Motor neuron (in vitro differentiated cells): ENCODE measurements at regions not wholly inside any gene's neighbourhood (a gene's known extent, or its start where the extent isn't known, plus 50 kb on each side); places are given as distances from the start of the nearest gene placed in this dataset.
"Not testable (repeated sequence)": the region's sequence is repeated elsewhere in the genome, so short reads cannot be mapped to it uniquely, and the experiment has no call there.

Experiments
- ATAC-seq, 8 experiments: fragments of 200-7000 bp; cut with Tn5 transposase; replicated peaks in 6 of 8; 2 replicates each; pipeline ENCODE4 v1.8.0; 2021; ENCODE audit warnings: mild to moderate bottlenecking in 8 of 8, moderate library complexity in 8 of 8
- H3K27ac ChIP-seq, 2 donors: fragments of 250-450 bp; sonication (Bioruptor Pico); 2 replicates each; pipeline ENCODE4 v1.9.0; 2021; ENCODE audit warnings: antibody characterized with exemption in 2 of 2, mild to moderate bottlenecking in 2 of 2, moderate library complexity in 1 of 2
- H3K4me1 ChIP-seq, 2 donors: fragments of 250-450 bp; sonication (Bioruptor Pico); replicated peaks in 1 of 2; 2 replicates each; pipeline ENCODE4 v1.6.1; 2021; ENCODE audit warnings: antibody characterized with exemption in 2 of 2, mild to moderate bottlenecking in 2 of 2, moderate library complexity in 1 of 2
- H3K4me3 ChIP-seq, 5 donors: fragments of 250-450 bp; sonication (Bioruptor Pico); 2 replicates each; pipeline ENCODE4 v1.9.0; 2021; ENCODE audit warnings: antibody characterized with exemption in 5 of 5, mild to moderate bottlenecking in 5 of 5, moderate library complexity in 4 of 5
- WGBS, 10 experiments: fragments of 450-650 bp; shearing (Covaris generic); methylation state at CpG; one replicate each; pipeline ENCODE4 v1.0.0; 2022; 5-methylcytosine and 5-hydroxymethylcytosine counted together
- in situ Hi-C, 9 experiments: fragments of 400-800 bp; cut with MboI; loops; one replicate each; pipeline ENCODE4 v1.15.0; 2021; ENCODE audit warnings: low sequenced_read_pairs in 9 of 9, low pct_unique_long_range_greater_than_20kb in 2 of 9; ENCODE audit not compliant: unreplicated experiment in 9 of 9

DNA sequence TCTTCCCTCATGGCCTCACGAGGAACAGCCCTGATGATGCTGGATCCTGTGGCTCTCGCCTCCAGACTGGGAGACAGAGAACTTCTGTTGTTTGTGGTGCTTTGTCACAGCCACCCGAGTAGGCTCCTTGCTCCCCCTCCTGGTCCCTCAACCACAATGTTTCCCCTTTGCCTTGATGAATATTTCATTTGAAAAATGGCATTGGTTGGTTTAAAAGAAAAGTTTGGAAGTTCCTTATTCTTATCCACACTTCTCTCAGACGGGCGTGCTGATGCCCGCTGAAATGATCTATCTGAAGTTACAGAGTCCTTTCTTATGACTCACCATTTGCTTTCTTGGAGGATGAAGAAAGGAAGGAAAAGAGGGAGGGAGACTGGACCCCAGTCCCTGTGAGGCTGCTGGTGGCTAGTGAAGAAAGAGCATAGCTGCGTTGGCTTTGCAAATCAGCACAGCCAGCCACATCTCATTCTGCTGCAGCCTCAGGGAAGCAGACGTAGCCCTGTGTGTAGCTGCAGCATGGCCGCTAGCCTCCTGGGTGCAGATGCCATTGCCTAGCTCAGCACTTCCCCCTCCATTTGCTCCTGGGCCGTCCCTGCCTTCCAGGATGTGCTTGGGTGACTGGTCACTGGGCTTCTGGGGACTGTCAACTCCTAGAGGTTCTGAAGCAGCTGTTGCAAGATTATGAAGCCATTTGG is 185.9 kb downstream of the ERCC6L2 start:
- WGBS, 10 experiments: 40 to 97% (median 60%) methylated on average over 1 to 8 of the region's 10 CpGs; no CpG with 5 or more reads in 3 of the 10 experiments
- H3K4me3 ChIP-seq: no peak overlapping the region
- in situ Hi-C loops: no loop called here
- peaks cover 9 to 10% of the 10 kb centered on the region in 2 donors for H3K4me1 ChIP-seq
- no peak overlapping the region for H3K27ac ChIP-seq
- peak; percentile 62 to 89 (median 74) for ATAC-seq

DNA sequence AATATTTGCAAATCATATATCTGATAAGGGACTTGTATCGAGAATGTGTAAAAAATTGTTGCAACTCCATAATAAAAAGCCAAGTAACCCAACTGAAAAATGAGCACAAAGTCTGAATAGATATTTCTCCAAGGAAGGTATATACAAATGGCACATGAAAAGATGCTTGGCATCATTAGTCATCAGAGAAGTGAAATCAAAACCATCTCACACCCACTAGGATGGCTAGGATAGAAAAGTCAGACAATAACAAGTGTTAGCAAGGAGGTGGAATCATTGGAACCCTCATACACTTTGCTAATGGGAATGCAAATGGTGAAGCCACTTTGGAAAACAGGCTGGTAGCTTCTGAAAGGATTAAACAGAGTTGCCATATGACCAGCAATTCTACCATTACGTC is 182.7 kb downstream of the ERCC6L2 start:
- no peak overlapping the region for H3K4me3 ChIP-seq
- H3K4me1 ChIP-seq: peaks cover 0 to 10% of the 10 kb centered on the region in 2 donors
- ATAC-seq: no peak
- 55 to 100% (median 91%) methylated on average over 1 to 2 of the region's 2 CpGs; no CpG with 5 or more reads in 2 of the 10 experiments for WGBS, 10 experiments
- in situ Hi-C loops: no loop called here
- H3K27ac ChIP-seq: no peak overlapping the region

GRCh38 chr9:96057155-96057554 is 181.7 kb downstream of the ERCC6L2 start:
- peaks cover 8 to 19% of the 10 kb centered on the region in 2 donors for H3K4me1 ChIP-seq
- 67 to 100% methylated on average over 1 of the region's 1 CpG; no CpG with 5 or more reads in 8 of the 10 experiments for WGBS, 10 experiments

GRCh38 chr9:96056226-96056625 is 180.7 kb downstream of the ERCC6L2 start:
- ATAC-seq: peak in 3 of 8 experiments; percentile 31 to 86 (median 55)
- in situ Hi-C loops: no loop called here
- WGBS, 10 experiments: 19 to 92% (median 86%) methylated on average over 1 to 5 of the region's 5 CpGs; no CpG with 5 or more reads in 3 of the 10 experiments
- Histone ChIP-seq H3K4me3 (no peak overlapping the region), H3K27ac (no peak overlapping the region), H3K4me1 (peaks cover 8 to 13% of the 10 kb centered on the region in 2 donors)

More at GRCh38 chr9:96057155-96057554, 181.7 kb downstream of the ERCC6L2 start:
- in situ Hi-C loops: no loop called here
- no peak overlapping the region for H3K4me3 ChIP-seq
- peak in 5 of 8 experiments; percentile 39 to 84 (median 60) for ATAC-seq
- H3K27ac ChIP-seq: no peak overlapping the region

DNA sequence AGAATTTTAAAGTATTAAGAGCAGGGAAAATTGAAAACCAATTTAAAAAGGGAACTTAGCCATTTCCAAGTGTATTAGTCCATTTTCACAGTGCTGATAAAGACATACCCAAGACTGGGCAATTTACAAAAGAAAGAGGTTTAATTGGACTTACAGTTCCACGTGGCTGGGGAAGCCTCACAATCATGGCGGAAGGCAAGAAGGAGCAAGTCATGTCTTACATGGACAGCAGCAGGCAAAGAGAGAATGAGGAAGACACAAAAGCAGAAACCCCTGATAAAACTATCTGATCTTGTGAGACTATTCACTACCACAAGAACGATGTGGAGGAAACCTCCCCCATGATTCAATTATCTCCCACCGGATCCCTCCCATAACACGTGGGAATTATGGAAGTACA is 178.8 kb downstream of the ERCC6L2 start:
- H3K4me1 ChIP-seq: peaks cover 9 to 16% of the 10 kb centered on the region in 2 donors
- ATAC-seq, in situ Hi-C loops, H3K27ac ChIP-seq, H3K4me3 ChIP-seq: not testable (repeated sequence)
- WGBS, 10 experiments: 20 to 100% (median 85%) methylated on average over 1 to 5 of the region's 5 CpGs

- no peak overlapping the region for H3K27ac ChIP-seq
- in situ Hi-C loops: no loop called here
Observed at GRCh38 chr9:96052686-96053085, 177.2 kb downstream of the ERCC6L2 start.

DNA sequence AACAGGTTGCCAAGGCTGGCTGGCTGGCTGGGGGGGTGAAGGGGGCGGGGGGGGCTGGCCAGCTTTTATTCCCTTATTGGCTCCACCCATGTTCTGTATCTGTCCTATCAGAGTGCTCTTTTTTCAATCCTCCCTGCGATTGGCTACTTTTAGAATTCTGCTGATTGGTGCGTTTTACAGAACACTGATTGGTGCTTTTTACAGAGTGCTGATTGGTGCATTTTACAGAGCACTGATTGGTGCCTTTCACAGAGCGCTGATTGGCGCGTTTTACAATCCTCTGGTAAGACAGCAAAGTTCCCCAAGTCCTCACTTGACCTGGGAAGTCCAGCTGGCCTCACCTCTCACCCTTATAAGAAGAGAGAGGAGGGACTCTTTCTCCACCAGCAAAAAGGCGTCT is 175.9 kb downstream of the ERCC6L2 start:
- no peak for ATAC-seq
- H3K4me1 ChIP-seq: peaks cover 34 to 42% of the 10 kb centered on the region in 2 donors
- H3K27ac ChIP-seq: no peak overlapping the region
- in situ Hi-C loops: no loop called here
- no peak overlapping the region for H3K4me3 ChIP-seq
- 77 to 100% (median 95%) methylated on average over 2 to 4 of the region's 7 CpGs; no CpG with 5 or more reads in 6 of the 10 experiments for WGBS, 10 experiments

More at GRCh38 chr9:96052686-96053085, 177.2 kb downstream of the ERCC6L2 start:
- Histone ChIP-seq H3K4me1 (peaks cover 24 to 29% of the 10 kb centered on the region in 2 donors), H3K4me3 (no peak overlapping the region)
- WGBS, 10 experiments: 55 to 100% (median 80%) methylated on average over 1 to 2 of the region's 6 CpGs; no CpG with 5 or more reads in 5 of the 10 experiments
- no peak for ATAC-seq

- no peak for ATAC-seq
- no peak overlapping the region for H3K4me3 ChIP-seq
- H3K4me1 ChIP-seq: peaks cover 34 to 42% of the 10 kb centered on the region in 2 donors
- H3K27ac ChIP-seq: no peak overlapping the region
- 40 to 100% (median 86%) methylated on average over 1 to 2 of the region's 7 CpGs; no CpG with 5 or more reads in 7 of the 10 experiments for WGBS, 10 experiments
- in situ Hi-C loops: no loop called here
Observed at GRCh38 chr9:96050861-96051155, 175.3 kb downstream of the ERCC6L2 start.

DNA sequence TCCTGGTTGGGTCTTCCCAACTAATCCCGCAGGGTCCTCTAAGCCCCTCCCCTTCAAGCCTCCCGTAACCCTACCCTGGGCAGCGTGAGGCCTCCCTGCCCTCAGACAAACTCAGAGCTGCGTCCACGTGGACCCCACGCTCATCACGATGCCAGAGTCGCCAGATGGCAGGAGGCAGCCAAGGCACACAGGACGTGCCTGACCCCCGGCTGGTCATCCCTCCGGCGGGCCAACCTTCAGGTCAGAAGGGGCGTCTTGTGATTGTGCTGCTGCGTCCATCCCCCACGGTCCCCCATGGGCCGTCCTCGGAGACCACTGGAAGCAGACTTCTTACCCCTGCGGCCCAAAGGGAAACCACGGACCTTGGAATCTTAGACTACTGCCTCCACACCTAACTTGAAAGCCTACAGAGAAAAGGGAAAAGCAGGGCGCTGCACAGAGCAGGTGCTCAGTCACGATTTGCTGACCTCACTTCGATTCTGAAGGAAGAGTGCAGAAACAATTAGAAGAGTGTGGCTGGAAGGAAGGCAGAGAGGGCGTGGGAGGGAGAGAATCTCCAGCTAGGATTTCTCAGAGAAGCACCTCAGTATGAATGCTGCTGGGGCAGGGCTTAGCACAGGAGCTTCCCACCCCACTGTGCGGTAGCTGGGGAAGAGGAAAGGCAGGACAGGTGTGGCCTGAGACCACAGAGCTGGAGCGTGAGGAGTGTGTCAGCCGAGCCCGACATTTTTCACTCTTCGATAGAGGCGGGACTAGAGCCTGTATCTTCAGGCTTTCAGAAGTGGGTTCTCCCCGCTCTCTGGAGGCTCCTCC is 174.8 kb downstream of the ERCC6L2 start:
- Histone ChIP-seq H3K27ac (no peak overlapping the region), H3K4me3 (no peak overlapping the region), H3K4me1 (peaks cover 34 to 42% of the 10 kb centered on the region in 2 donors)
- whole genome bisulfite sequencing, 10 experiments: 84 to 100% (median 100%) methylated on average over 1 to 19 of the region's 30 CpGs; no CpG with 5 or more reads in 3 of the 10 experiments
- ATAC-seq: no peak
- in situ Hi-C loops: no loop called here

DNA sequence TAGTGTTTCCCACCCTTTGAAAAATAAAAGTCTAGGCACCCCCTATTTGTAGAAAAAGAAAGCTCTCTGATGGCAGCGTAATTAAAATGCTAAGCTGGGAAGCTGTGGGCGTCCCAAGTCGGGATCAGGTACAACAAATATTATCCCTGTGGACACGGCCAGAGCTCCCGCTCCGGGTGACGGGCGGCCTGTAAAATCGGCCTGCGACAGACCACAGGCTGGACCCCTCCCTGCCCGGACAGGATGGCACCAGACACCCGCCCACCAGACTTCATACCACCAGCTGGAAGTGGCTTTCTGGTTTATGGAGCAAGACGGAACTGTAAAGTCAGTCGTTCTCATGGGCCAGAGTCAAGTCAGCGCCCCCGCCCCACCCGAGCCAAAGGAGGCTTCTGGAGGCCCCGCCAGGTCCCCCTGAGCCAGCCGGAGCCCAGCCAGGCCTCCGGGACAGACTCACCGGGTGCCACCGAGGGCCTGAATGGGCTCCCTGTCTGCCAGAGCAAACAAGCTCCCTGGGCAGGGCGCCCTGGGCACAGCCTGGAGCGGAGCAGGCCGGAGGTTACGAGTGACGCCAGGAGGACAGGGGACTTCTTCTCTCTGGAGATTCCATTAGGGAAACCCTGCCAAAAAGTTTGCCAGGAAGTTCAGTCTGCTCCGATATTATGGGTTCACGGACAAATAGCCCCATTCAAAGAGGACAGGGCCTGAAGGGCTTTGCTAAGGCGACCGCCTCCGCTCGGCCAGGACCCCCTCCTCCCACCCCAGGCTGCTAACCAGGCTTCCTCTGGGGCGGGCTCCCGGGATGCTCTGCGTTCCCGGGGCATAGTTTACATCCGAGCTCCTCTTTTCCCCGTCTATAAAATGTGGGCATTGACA is 173.7 kb downstream of the ERCC6L2 start:
- no peak for ATAC-seq
- Histone ChIP-seq H3K27ac (peak overlapping the region; percentile 46 to 71), H3K4me3 (no peak overlapping the region), H3K4me1 (peaks cover 34 to 42% of the 10 kb centered on the region in 2 donors)
- 67 to 100% (median 76%) methylated on average over 1 to 16 of the region's 39 CpGs; no CpG with 5 or more reads in 4 of the 10 experiments for WGBS, 10 experiments
- in situ Hi-C loops: no loop called here

- peak overlapping the region; percentile 46 to 71 for H3K27ac ChIP-seq
- peaks cover 34 to 42% of the 10 kb centered on the region in 2 donors for H3K4me1 ChIP-seq
- H3K4me3 ChIP-seq: no peak overlapping the region
- peak in 5 of 8 experiments; percentile 78 to 88 (median 86) for ATAC-seq
- WGBS, 10 experiments: 8 to 80% (median 27%) methylated on average over 1 to 5 of the region's 24 CpGs; no CpG with 5 or more reads in 3 of the 10 experiments
- in situ Hi-C loops: no loop called here
Observed at GRCh38 chr9:96048104-96048955, 172.8 kb downstream of the ERCC6L2 start.

DNA sequence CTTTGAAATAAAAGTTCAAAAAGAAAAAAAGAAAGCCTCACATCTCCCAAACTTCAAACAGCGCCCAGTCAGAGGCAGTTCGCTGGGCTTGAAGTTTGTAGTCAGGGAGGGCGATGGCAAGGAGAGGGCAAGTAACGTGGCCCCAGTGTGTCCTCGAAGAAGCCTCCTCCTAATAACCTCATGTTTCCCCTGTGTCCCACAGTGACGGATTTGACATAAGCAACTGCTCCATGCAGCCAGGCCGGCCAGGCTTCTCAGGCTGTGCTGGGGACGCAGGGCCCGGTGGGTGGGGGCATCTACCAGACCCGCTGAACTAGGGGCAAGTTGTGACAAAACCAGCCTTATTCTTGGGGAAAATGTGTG is 172.2 kb downstream of the ERCC6L2 start:
- WGBS, 10 experiments: 0 to 100% (median 61%) methylated on average over 1 to 6 of the region's 10 CpGs; no CpG with 5 or more reads in 2 of the 10 experiments
- Histone ChIP-seq H3K4me1 (peaks cover 29 to 39% of the 10 kb centered on the region in 2 donors), H3K4me3 (no peak overlapping the region), H3K27ac (peak overlapping the region; percentile 46 to 71)
- peak in 5 of 8 experiments; percentile 50 to 62 (median 59) for ATAC-seq
- in situ Hi-C loops: no loop called here
